ENCODE measurements at regions not wholly inside any gene's neighbourhood (a gene's known extent, or its start where the extent isn't known, plus 50 kb on each side); places are given as distances from the start of the nearest gene placed in this dataset.

DNA sequence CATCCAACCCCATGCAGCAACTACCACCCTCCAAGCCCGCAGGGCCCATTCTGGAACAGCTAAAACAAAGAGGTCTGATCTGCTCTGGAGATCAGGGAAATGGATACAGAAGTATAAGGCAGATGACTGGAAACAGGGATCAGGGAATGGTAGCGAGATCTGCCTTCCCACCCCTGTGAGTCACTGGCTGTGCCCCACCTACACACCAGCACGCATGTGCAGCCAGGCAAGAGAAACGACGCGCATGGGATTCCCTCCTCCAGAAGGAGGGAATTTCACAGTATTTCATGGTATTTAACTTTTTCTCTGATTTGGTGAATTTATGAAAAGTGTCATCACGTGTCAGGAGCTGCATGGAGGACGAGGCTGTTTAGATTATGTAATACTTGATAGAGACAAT is 116.7 kb downstream of the ARRDC4 start:
- Histone ChIP-seq H3K27me3 (ENCODE audit: insufficient read depth, poor library complexity, severe bottlenecking) (no peaks in the 10 kb centered on the region), H3K4me3 (replicated peaks; ENCODE audit: insufficient read depth, low read length) (no peak overlapping the region), H3K27ac (replicated peaks) (no peak overlapping the region)
- TF ChIP-seq GABPA (IDR thresholded peaks at IDR 0.05; ENCODE audit: low read depth), result no peak
- no peak for TF ChIP-seq REST (IDR thresholded peaks at IDR 0.05; ENCODE audit: insufficient replicate concordance, low read depth)
- no peak for TF ChIP-seq SPI1 (IDR thresholded peaks at IDR 0.05; ENCODE audit: borderline replicate concordance, low read depth)
- TF ChIP-seq CTCF (IDR thresholded peaks at IDR 0.05; ENCODE audit: insufficient read depth, low read length), result no peak
- no peak for TF ChIP-seq POLR2AphosphoS5 (IDR thresholded peaks at IDR 0.05; ENCODE audit: low read depth)
- no peak for DNase-seq (ENCODE audit: low read depth in 1 of 2, low spot score in 1 of 2)

DNA sequence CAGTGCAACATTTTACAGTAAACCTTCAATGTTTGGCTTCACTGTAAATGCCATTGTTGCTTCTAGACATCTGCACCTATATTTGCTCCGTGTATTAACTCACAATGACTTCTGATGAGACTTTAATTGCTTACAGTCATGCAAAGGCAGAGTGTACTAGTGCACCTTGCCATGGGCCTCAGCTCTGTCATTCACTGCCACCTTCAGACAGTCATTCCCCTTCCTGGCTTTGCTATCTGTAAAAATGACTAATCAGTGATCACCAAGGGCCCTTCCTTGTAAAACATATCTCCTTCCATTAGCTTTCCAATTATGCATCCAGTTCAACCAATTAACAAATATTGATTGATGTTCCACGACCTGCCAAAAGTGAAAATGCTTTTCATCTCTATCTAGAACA is 120.3 kb downstream of the ARRDC4 start:
- Histone ChIP-seq H3K4me3 (replicated peaks; ENCODE audit: insufficient read depth, low read length) (no peak overlapping the region), H3K27me3 (ENCODE audit: insufficient read depth, poor library complexity, severe bottlenecking) (no peaks in the 10 kb centered on the region), H3K27ac (replicated peaks) (no peak overlapping the region)
- no peak for DNase-seq (ENCODE audit: low read depth in 1 of 2, low spot score in 1 of 2)
- TF ChIP-seq CTCF (IDR thresholded peaks at IDR 0.05; ENCODE audit: insufficient read depth, low read length) (no peak), SPI1 (IDR thresholded peaks at IDR 0.05; ENCODE audit: borderline replicate concordance, low read depth) (no peak), POLR2AphosphoS5 (IDR thresholded peaks at IDR 0.05; ENCODE audit: low read depth) (no peak), REST (IDR thresholded peaks at IDR 0.05; ENCODE audit: insufficient replicate concordance, low read depth) (no peak), GABPA (IDR thresholded peaks at IDR 0.05; ENCODE audit: low read depth) (no peak)

DNA sequence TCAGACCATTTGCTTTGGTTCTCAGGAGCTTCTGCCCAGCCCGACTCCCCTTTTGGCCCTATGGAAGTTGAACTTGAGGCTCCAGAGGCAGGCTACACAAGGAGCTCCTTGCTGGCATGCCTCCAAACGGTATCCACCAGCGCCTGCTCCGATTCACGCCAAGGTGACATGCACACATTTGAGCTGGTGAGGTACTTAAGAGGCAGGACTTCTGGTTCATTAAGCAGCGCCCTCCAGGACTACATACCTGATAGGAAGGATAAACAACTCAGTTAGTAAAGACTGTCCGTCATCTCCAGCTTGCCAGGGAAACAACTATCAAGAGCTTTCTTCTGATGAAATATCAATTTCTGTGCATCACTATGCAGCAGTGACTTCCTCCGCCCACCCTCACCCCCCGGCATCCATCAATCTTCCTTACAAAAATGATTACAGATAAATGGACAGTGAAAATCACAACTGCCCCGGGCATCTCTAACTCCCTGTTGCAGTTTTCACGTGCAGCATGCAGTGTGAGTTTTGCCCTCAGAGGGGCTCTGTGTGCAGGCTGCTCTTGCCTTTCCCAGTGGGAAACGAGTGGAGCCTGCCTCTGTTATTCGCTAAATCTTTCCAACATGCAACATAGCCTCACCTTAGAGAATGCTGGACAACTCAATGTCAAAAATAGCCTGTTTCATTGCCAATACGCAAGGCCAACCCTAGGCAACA is 122.9 kb downstream of the ARRDC4 start:
- DNase-seq (ENCODE audit: low read depth in 1 of 2, low spot score in 1 of 2), result no peak
- TF ChIP-seq CTCF (IDR thresholded peaks at IDR 0.05; ENCODE audit: insufficient read depth, low read length) (no peak), GABPA (IDR thresholded peaks at IDR 0.05; ENCODE audit: low read depth) (no peak), REST (IDR thresholded peaks at IDR 0.05; ENCODE audit: insufficient replicate concordance, low read depth) (no peak), POLR2AphosphoS5 (IDR thresholded peaks at IDR 0.05; ENCODE audit: low read depth) (no peak), SPI1 (IDR thresholded peaks at IDR 0.05; ENCODE audit: borderline replicate concordance, low read depth) (no peak)
- H3K27ac ChIP-seq (replicated peaks), result no peak overlapping the region
- no peaks in the 10 kb centered on the region for H3K27me3 ChIP-seq (ENCODE audit: insufficient read depth, poor library complexity, severe bottlenecking)
- no peak overlapping the region for H3K4me3 ChIP-seq (replicated peaks; ENCODE audit: insufficient read depth, low read length)
